ENCODE measurements at regions not wholly inside any gene's neighbourhood (a gene's known extent, or its start where the extent isn't known, plus 50 kb on each side); places are given as distances from the start of the nearest gene placed in this dataset.

GRCh38 chr5:107313098-107313497 is 357.6 kb downstream of the EFNA5 start:
- Histone ChIP-seq H3K9me3 (ENCODE audit: control insufficient read depth in 3 of 3, low read length in 3 of 3) (no peaks in the 10 kb centered on the region), H3K27me3 (ENCODE audit: control insufficient read depth in 3 of 3, insufficient read depth in 3 of 3, low read length in 3 of 3) (no peaks in the 10 kb centered on the region), H3K9ac (ENCODE audit: low read depth in 1 of 3, low read length in 3 of 3) (no peak overlapping the region), H3K27ac (ENCODE audit: low read depth, low read length) (no peak overlapping the region), H3K4me1 (ENCODE audit: control insufficient read depth in 3 of 3, insufficient read depth in 3 of 3, low read length in 3 of 3) (no peaks in the 10 kb centered on the region), H3K36me3 (ENCODE audit: control insufficient read depth in 3 of 3, insufficient read depth in 3 of 3, low read length in 3 of 3) (no peaks in the 10 kb centered on the region), H3K4me3 (ENCODE audit: low read length in 3 of 3) (no peak overlapping the region)

GRCh38 chr5:107310181-107310580 is 360.6 kb downstream of the EFNA5 start:
- Histone ChIP-seq H3K4me1 (ENCODE audit: control insufficient read depth in 3 of 3, insufficient read depth in 3 of 3, low read length in 3 of 3) (no peaks in the 10 kb centered on the region), H3K27me3 (ENCODE audit: control insufficient read depth in 3 of 3, insufficient read depth in 3 of 3, low read length in 3 of 3) (no peaks in the 10 kb centered on the region), H3K9ac (ENCODE audit: low read depth in 1 of 3, low read length in 3 of 3) (no peak overlapping the region), H3K4me3 (ENCODE audit: low read length in 3 of 3) (no peak overlapping the region), H3K36me3 (ENCODE audit: control insufficient read depth in 3 of 3, insufficient read depth in 3 of 3, low read length in 3 of 3) (no peaks in the 10 kb centered on the region), H3K9me3 (ENCODE audit: control insufficient read depth in 3 of 3, low read length in 3 of 3) (no peaks in the 10 kb centered on the region), H3K27ac (ENCODE audit: low read depth, low read length) (no peak overlapping the region)

GRCh38 chr5:107306594-107306993 is 364.1 kb downstream of the EFNA5 start:
- Histone ChIP-seq H3K9ac (ENCODE audit: low read depth in 1 of 3, low read length in 3 of 3) (no peak overlapping the region), H3K9me3 (ENCODE audit: control insufficient read depth in 3 of 3, low read length in 3 of 3) (no peaks in the 10 kb centered on the region), H3K36me3 (ENCODE audit: control insufficient read depth in 3 of 3, insufficient read depth in 3 of 3, low read length in 3 of 3) (no peaks in the 10 kb centered on the region), H3K27ac (ENCODE audit: low read depth, low read length) (no peak overlapping the region), H3K4me3 (ENCODE audit: low read length in 3 of 3) (no peak overlapping the region), H3K4me1 (ENCODE audit: control insufficient read depth in 3 of 3, insufficient read depth in 3 of 3, low read length in 3 of 3) (no peaks in the 10 kb centered on the region), H3K27me3 (ENCODE audit: control insufficient read depth in 3 of 3, insufficient read depth in 3 of 3, low read length in 3 of 3) (no peaks in the 10 kb centered on the region)

GRCh38 chr5:107306002-107306401 is 364.7 kb downstream of the EFNA5 start:
- H3K9ac ChIP-seq (ENCODE audit: low read depth in 1 of 3, low read length in 3 of 3) = no peak overlapping the region
- no peak overlapping the region for H3K27ac ChIP-seq (ENCODE audit: low read depth, low read length)
- no peaks in the 10 kb centered on the region for H3K4me1 ChIP-seq (ENCODE audit: control insufficient read depth in 3 of 3, insufficient read depth in 3 of 3, low read length in 3 of 3)
- H3K27me3 ChIP-seq (ENCODE audit: control insufficient read depth in 3 of 3, insufficient read depth in 3 of 3, low read length in 3 of 3) = no peaks in the 10 kb centered on the region
- no peaks in the 10 kb centered on the region for H3K36me3 ChIP-seq (ENCODE audit: control insufficient read depth in 3 of 3, insufficient read depth in 3 of 3, low read length in 3 of 3)
- H3K9me3 ChIP-seq (ENCODE audit: control insufficient read depth in 3 of 3, low read length in 3 of 3) = no peaks in the 10 kb centered on the region
- H3K4me3 ChIP-seq (ENCODE audit: low read length in 3 of 3) = no peak overlapping the region

- Histone ChIP-seq H3K9me3 (ENCODE audit: control insufficient read depth in 3 of 3, low read length in 3 of 3) (no peaks in the 10 kb centered on the region), H3K27ac (ENCODE audit: low read depth, low read length) (no peak overlapping the region), H3K4me3 (ENCODE audit: low read length in 3 of 3) (no peak overlapping the region), H3K9ac (ENCODE audit: low read depth in 1 of 3, low read length in 3 of 3) (no peak overlapping the region), H3K4me1 (ENCODE audit: control insufficient read depth in 3 of 3, insufficient read depth in 3 of 3, low read length in 3 of 3) (no peaks in the 10 kb centered on the region), H3K36me3 (ENCODE audit: control insufficient read depth in 3 of 3, insufficient read depth in 3 of 3, low read length in 3 of 3) (no peaks in the 10 kb centered on the region), H3K27me3 (ENCODE audit: control insufficient read depth in 3 of 3, insufficient read depth in 3 of 3, low read length in 3 of 3) (no peaks in the 10 kb centered on the region)
Measured at GRCh38 chr5:107304684-107305083, 366.1 kb downstream of the EFNA5 start.

- no peak overlapping the region for H3K9ac ChIP-seq (ENCODE audit: low read depth in 1 of 3, low read length in 3 of 3)
- no peaks in the 10 kb centered on the region for H3K36me3 ChIP-seq (ENCODE audit: control insufficient read depth in 3 of 3, insufficient read depth in 3 of 3, low read length in 3 of 3)
- no peak overlapping the region for H3K4me3 ChIP-seq (ENCODE audit: low read length in 3 of 3)
- no peaks in the 10 kb centered on the region for H3K9me3 ChIP-seq (ENCODE audit: control insufficient read depth in 3 of 3, low read length in 3 of 3)
- H3K4me1 ChIP-seq (ENCODE audit: control insufficient read depth in 3 of 3, insufficient read depth in 3 of 3, low read length in 3 of 3) = no peaks in the 10 kb centered on the region
- no peaks in the 10 kb centered on the region for H3K27me3 ChIP-seq (ENCODE audit: control insufficient read depth in 3 of 3, insufficient read depth in 3 of 3, low read length in 3 of 3)
- no peak overlapping the region for H3K27ac ChIP-seq (ENCODE audit: low read depth, low read length)
Measured at GRCh38 chr5:107303171-107303968, 367.4 kb downstream of the EFNA5 start.

GRCh38 chr5:107302441-107302840 is 368.3 kb downstream of the EFNA5 start:
- H3K36me3 ChIP-seq (ENCODE audit: control insufficient read depth in 3 of 3, insufficient read depth in 3 of 3, low read length in 3 of 3) = no peaks in the 10 kb centered on the region
- no peak overlapping the region for H3K9ac ChIP-seq (ENCODE audit: low read depth in 1 of 3, low read length in 3 of 3)
- H3K4me1 ChIP-seq (ENCODE audit: control insufficient read depth in 3 of 3, insufficient read depth in 3 of 3, low read length in 3 of 3) = no peaks in the 10 kb centered on the region
- H3K9me3 ChIP-seq (ENCODE audit: control insufficient read depth in 3 of 3, low read length in 3 of 3) = no peaks in the 10 kb centered on the region
- no peak overlapping the region for H3K27ac ChIP-seq (ENCODE audit: low read depth, low read length)
- H3K27me3 ChIP-seq (ENCODE audit: control insufficient read depth in 3 of 3, insufficient read depth in 3 of 3, low read length in 3 of 3) = no peaks in the 10 kb centered on the region
- H3K4me3 ChIP-seq (ENCODE audit: low read length in 3 of 3) = no peak overlapping the region

- Histone ChIP-seq H3K27ac (ENCODE audit: low read depth, low read length) (no peak overlapping the region), H3K36me3 (ENCODE audit: control insufficient read depth in 3 of 3, insufficient read depth in 3 of 3, low read length in 3 of 3) (no peaks in the 10 kb centered on the region), H3K9ac (ENCODE audit: low read depth in 1 of 3, low read length in 3 of 3) (no peak overlapping the region), H3K4me1 (ENCODE audit: control insufficient read depth in 3 of 3, insufficient read depth in 3 of 3, low read length in 3 of 3) (no peaks in the 10 kb centered on the region), H3K4me3 (ENCODE audit: low read length in 3 of 3) (no peak overlapping the region), H3K27me3 (ENCODE audit: control insufficient read depth in 3 of 3, insufficient read depth in 3 of 3, low read length in 3 of 3) (no peaks in the 10 kb centered on the region), H3K9me3 (ENCODE audit: control insufficient read depth in 3 of 3, low read length in 3 of 3) (no peaks in the 10 kb centered on the region)
Measured at GRCh38 chr5:107301999-107302398, 368.7 kb downstream of the EFNA5 start.

- no peaks in the 10 kb centered on the region for H3K9me3 ChIP-seq (ENCODE audit: control insufficient read depth in 3 of 3, low read length in 3 of 3)
- H3K27me3 ChIP-seq (ENCODE audit: control insufficient read depth in 3 of 3, insufficient read depth in 3 of 3, low read length in 3 of 3) = no peaks in the 10 kb centered on the region
- H3K27ac ChIP-seq (ENCODE audit: low read depth, low read length) = no peak overlapping the region
- no peak overlapping the region for H3K4me3 ChIP-seq (ENCODE audit: low read length in 3 of 3)
- H3K36me3 ChIP-seq (ENCODE audit: control insufficient read depth in 3 of 3, insufficient read depth in 3 of 3, low read length in 3 of 3) = no peaks in the 10 kb centered on the region
- H3K9ac ChIP-seq (ENCODE audit: low read depth in 1 of 3, low read length in 3 of 3) = no peak overlapping the region
- no peaks in the 10 kb centered on the region for H3K4me1 ChIP-seq (ENCODE audit: control insufficient read depth in 3 of 3, insufficient read depth in 3 of 3, low read length in 3 of 3)
Measured at GRCh38 chr5:107300721-107301327, 369.9 kb downstream of the EFNA5 start.

- Histone ChIP-seq H3K4me1 (ENCODE audit: control insufficient read depth in 3 of 3, insufficient read depth in 3 of 3, low read length in 3 of 3) (no peaks in the 10 kb centered on the region), H3K27ac (ENCODE audit: low read depth, low read length) (no peak overlapping the region), H3K27me3 (ENCODE audit: control insufficient read depth in 3 of 3, insufficient read depth in 3 of 3, low read length in 3 of 3) (no peaks in the 10 kb centered on the region), H3K4me3 (ENCODE audit: low read length in 3 of 3) (no peak overlapping the region), H3K9ac (ENCODE audit: low read depth in 1 of 3, low read length in 3 of 3) (no peak overlapping the region), H3K9me3 (ENCODE audit: control insufficient read depth in 3 of 3, low read length in 3 of 3) (no peaks in the 10 kb centered on the region), H3K36me3 (ENCODE audit: control insufficient read depth in 3 of 3, insufficient read depth in 3 of 3, low read length in 3 of 3) (no peaks in the 10 kb centered on the region)
Measured at GRCh38 chr5:107296572-107296971, 374.2 kb downstream of the EFNA5 start.
